Urothelium cell line (cell line): ENCODE measurements at regions not wholly inside any gene's neighbourhood (a gene's known extent, or its start where the extent isn't known, plus 50 kb on each side); places are given as distances from the start of the nearest gene placed in this dataset.

Experiments
- DNase-seq: peaks from one replicate; pipeline ENCODE4 v3.0.0; 2011; ENCODE audit warnings: low spot score, mixed read lengths
- FAIRE-seq: peaks from 2 replicates; lab custom pipeline; 2011; peaks lifted over from hg19 to GRCh38; lab: Jason Lieb, UNC

DNA sequence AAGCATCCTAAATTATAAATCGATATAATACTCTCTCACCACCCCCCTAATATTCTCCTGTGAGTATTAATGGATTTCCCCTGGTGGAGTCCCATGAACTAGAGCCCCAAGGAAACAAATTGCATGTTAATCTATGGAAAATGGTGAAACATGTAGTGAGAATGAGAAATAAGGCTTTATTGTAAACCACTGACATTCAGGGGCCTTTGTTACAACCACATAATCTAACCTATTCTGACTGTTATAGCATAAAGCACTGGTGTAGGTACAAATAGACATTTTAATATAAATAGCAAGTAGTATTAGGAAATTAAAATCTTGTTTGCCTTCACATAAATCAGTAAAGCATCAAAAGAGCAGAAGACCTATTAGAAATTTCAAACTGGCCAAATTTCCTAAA is 65.3 kb upstream of the TLK1 start:
- DNase-seq (no peak), FAIRE-seq (no peak)

DNA sequence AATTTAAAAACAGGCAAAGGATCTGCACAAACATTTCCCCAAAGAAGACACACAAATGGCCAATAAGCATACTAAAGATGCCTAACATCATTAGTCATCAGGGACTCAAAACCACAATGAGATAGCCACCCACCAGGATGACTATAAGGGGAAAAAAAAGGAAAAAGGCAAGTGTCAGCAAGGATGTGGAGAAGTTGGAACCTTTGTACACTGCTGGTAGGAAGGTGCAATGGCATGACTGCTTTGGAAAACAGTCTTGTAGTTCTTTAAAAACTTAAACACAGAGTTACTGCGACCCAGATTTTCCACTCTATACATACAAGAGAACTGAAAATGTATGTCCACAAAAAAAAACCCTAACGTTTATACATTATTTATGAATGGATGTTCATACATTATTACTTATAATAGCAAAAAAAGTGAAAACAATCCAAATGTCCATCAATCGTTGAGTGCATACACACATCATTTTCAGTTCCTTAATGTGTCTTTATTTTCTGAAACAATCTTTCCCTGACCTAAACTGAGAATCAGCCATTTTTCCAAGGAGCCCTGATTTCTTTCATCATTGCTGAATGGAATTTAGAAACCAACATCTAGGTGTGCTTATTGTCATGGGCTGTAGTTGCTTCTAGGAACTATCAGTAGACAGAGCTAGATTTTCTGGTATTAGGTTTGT is 64.7 kb upstream of the TLK1 start:
- peak; percentile 49 for DNase-seq
- FAIRE-seq = peak; percentile 30

DNA sequence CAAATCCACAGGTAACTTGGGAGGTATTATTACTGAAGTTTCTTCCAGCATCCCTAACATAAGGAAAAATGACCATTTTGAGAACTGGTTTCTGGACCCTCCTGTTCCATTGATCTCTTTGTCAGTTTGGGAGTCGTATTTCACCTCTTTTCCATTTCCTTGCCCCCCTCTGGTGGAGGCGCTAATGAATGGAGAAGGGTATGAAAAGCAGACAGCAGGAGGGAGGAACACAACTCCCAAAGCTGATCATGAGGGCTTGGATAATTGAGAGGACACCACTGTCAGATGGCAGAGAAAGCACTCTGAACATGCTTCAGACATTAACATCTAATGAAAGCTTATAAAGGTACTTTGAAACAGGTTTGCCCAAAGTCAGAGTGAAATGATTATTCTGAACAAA is 56.6 kb upstream of the TLK1 start:
- no peak for FAIRE-seq

DNA sequence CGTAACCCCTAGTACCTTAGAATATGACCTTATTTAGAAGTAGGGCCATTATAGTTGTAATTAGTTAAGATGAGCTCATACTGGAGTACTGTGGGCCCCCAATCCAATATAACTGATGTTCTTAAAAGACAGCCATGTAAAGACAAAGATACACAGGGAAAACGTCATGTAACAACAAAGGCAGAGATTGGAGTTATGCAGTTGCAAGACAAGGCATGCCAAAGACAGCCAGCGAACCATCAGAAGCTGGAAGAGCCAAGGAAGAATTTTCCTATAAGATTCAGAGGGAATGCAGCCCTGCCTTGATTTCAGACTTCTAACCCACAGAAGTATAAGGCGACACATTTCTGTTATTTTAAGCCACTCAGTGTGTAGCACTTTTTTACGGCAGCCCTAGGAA is 55.9 kb upstream of the TLK1 start:
- DNase-seq (no peak), FAIRE-seq (no peak)

More for the DNA sequence above, 56.6 kb upstream of the TLK1 start:
- no peak for DNase-seq

DNA sequence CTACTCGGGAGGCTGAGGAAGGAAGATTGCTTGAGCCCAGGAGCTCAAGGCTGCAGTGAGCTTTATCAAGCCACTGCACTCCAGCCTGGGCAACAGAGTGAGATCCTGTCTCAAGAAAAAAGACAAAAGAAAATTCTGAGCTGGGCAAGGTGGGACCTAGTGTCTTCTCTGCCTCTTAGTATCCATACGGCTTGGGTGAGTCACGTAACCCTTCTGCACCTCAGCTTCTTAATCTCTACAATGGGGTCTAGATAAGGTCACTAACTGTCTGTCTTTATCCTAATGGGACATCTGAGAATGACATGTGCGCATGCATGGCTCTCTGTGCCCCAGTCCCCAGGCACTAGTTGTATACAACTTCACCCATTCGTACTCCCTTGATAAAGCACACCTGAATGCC is 53.4 kb upstream of the TLK1 start:
- DNase-seq (no peak), FAIRE-seq (no peak)

DNA sequence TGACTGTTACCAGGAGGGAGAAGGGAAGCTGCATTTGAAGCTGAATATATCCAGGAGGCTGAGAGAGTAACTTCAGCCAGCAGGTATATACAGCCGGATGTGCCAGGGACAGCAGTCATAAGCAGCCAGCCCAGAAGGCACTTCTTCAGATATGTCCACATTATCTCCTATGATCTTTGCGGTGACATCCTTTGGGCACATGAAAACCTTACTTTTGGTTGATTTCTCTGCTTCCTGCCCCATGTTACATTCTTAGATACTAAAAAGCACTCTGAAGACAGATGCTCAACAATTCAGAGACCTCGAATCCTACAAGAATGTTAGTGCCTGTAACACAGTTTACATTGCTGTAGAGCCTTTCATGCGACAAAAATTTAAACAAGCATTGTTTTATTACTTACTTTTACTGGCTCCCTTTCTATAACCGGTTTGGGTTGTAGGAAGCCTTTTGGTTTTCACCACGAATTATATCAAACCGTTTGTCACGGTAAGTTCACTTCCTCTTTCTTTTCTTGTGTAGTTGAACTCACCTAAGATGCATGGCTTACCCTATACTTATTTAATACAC is 50.3 kb upstream of the TLK1 start:
- FAIRE-seq (no peak), DNase-seq (no peak)
